ENCODE measurements at regions not wholly inside any gene's neighbourhood (a gene's known extent, or its start where the extent isn't known, plus 50 kb on each side); places are given as distances from the start of the nearest gene placed in this dataset.
"Not testable (repeated sequence)": the region's sequence is repeated elsewhere in the genome, so short reads cannot be mapped to it uniquely, and the experiment has no call there.

- no peak for DNase-seq (ENCODE audit: low read depth)
Observed at GRCh38 chr17:31621566-31621965, 230.1 kb downstream of the RAB11FIP4 start.

- not testable (repeated sequence) for DNase-seq (ENCODE audit: low read depth)
Observed at GRCh38 chr17:31611053-31611452, 219.6 kb downstream of the RAB11FIP4 start.

GRCh38 chr17:31609996-31610910 is 218.8 kb downstream of the RAB11FIP4 start:
- DNase-seq (ENCODE audit: low read depth) = no peak

GRCh38 chr17:31609331-31609730 is 217.9 kb downstream of the RAB11FIP4 start:
- no peak for DNase-seq (ENCODE audit: low read depth)

GRCh38 chr17:31608659-31609254 is 217.3 kb downstream of the RAB11FIP4 start:
- DNase-seq (ENCODE audit: low read depth) = peak; percentile 37

GRCh38 chr17:31605761-31606160 is 214.3 kb downstream of the RAB11FIP4 start:
- no peak for DNase-seq (ENCODE audit: low read depth)

- DNase-seq (ENCODE audit: low read depth) = no peak
Observed at GRCh38 chr17:31604936-31605335, 213.5 kb downstream of the RAB11FIP4 start.

- peak; percentile 25 for DNase-seq (ENCODE audit: low read depth)
Observed at GRCh38 chr17:31600144-31600543, 208.7 kb downstream of the RAB11FIP4 start.

- no peak for DNase-seq (ENCODE audit: low read depth)
Observed at GRCh38 chr17:31598921-31599571, 207.6 kb downstream of the RAB11FIP4 start.

- DNase-seq (ENCODE audit: low read depth) = no peak
Observed at GRCh38 chr17:31598399-31598782, 206.9 kb downstream of the RAB11FIP4 start.

GRCh38 chr17:31597646-31598398 is 206.3 kb downstream of the RAB11FIP4 start:
- DNase-seq (ENCODE audit: low read depth) = no peak

- peak; percentile 99 for DNase-seq (ENCODE audit: low read depth)
Observed at GRCh38 chr17:31596382-31597323, 205.2 kb downstream of the RAB11FIP4 start.

- peak; percentile 54 for DNase-seq (ENCODE audit: low read depth)
Observed at GRCh38 chr17:31595666-31596381, 204.3 kb downstream of the RAB11FIP4 start.

GRCh38 chr17:31595076-31595475 is 203.6 kb downstream of the RAB11FIP4 start:
- DNase-seq (ENCODE audit: low read depth) = peak; percentile 75

- no peak for DNase-seq (ENCODE audit: low read depth)
Observed at GRCh38 chr17:31594416-31594815, 202.9 kb downstream of the RAB11FIP4 start.

- peak; percentile 92 for DNase-seq (ENCODE audit: low read depth)
Observed at GRCh38 chr17:31593806-31594205, 202.3 kb downstream of the RAB11FIP4 start.

- no peak for DNase-seq (ENCODE audit: low read depth)
Observed at GRCh38 chr17:31591924-31592323, 200.4 kb downstream of the RAB11FIP4 start.

- no peak for DNase-seq (ENCODE audit: low read depth)
Observed at GRCh38 chr17:31588512-31588911, 197.0 kb downstream of the RAB11FIP4 start.

GRCh38 chr17:31588034-31588433 is 196.6 kb downstream of the RAB11FIP4 start:
- DNase-seq (ENCODE audit: low read depth) = no peak
